CD4-positive, alpha-beta T cell treated with Interleukin-10 for 1 hour (primary cell): ENCODE measurements at regions not wholly inside any gene's neighbourhood (a gene's known extent, or its start where the extent isn't known, plus 50 kb on each side); places are given as distances from the start of the nearest gene placed in this dataset.
"Not testable (repeated sequence)": the region's sequence is repeated elsewhere in the genome, so short reads cannot be mapped to it uniquely, and the experiment has no call there.

Source experiments
- DNase-seq: peaks from one replicate; pipeline ENCODE4 v3.0.0-alpha.2; 2020

DNA sequence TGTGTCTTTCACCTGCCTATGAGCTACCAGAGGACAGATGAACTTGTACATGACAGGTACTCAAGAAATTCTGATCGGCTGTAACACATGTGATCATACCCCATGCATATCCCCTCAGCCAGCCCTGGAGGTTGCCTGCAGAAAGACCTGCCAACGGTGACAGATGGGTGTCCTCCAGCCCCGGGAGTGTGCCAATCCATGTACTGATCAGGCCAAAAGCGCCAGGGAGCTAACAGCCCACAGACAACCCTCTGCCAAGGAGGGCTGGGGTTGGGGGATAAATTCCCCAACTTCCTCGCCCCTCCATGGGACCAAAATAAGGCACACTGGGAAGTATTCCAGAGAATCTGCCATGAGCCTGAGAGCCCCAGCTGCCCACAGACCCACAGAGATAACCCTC is 189.4 kb downstream of the CCT6B start:
- no peak for DNase-seq

DNA sequence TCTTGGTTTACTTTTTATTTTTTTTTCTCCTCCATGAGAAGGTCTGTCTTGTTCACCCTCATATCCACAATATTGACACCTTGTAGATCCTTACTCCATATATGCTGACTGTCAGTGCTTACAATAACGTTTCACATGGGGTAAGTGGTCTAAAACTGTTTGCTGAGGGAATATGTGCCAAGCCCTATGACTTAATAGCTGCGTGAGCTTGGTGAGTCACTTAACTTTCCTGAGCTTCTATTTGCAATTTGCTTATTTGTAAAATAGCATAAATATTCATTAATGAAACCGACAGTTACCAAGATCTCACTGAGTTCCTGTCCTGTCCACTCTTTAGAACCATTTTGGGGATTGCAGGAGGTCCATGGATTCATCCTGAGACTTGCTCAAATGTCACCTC is 190.7 kb downstream of the CCT6B start:
- no peak for DNase-seq

DNA sequence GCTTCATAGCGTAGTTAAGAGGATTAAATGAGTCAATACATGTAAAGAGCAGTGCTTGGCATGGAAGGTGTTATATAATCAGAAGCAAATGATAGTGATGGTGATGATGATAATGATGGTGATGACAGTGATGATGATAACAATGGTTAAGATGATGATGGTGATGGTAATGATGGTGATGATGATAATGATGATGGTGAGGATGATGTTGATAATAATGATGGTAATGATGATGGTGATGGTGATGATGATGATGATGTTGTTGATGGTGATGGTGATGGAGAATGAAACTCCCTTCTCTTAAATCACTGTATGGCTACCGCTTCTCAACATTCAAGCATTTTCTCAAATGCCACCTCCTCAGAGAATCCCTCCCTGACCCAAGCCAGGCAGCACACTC is 190.5 kb downstream of the TMEM132E start:
- DNase-seq: no peak

DNA sequence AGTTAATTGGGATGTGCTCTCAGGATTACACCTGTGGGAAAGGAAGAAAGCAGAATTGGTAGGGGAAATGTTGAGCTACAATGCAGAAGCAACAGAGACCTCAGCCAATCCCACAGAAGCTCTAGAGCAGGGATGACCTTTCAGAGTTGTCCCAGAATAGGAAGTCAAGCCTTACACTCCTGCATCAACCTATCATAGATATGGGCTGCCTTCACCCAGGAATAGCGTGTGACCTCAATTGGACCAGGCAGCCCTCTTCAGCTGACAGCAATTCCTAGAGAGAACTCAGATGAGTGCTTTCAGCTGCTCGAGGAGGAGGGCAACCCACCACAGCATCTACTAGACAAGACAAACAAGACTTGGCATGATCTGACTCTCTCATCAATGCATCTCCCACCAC is 189.7 kb downstream of the TMEM132E start:
- no peak for DNase-seq

DNA sequence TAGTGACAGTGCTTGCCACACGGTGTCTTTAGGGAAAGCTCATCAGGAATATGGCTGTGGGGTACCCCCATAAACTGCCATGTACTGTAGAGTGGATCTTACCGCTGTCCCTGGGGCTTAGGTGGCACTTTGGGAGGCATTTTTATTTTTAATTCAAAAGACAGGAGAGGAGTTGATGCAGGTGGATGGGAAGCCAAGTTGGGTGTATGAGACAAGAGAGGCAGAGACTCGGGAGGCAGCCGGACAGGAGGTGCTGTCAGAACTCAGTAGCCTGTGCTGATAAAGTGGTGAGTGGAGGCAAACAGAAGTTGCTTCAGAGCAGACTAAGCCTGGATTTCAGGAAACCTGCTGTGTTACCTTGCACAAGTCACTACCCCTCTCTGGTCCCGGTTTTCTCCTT is 185.9 kb downstream of the TMEM132E start:
- no peak for DNase-seq

DNA sequence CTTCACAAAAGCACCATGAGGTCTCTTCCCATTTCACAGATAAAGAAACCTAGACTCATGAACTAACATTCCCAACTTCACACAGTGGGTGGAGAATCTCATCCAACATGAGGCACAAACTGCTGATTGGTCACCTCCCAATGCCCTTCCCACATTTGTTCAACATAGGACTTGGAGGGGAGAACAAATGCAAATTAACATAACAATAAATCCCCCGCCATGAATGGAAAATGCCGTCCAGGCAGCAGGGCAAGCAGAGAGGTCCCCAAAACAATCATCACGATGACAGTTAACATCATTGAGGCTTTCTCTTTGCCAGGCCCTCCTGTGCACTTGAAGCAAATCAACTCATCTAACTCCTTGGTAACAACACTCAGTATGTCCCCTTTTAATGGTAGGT is 185.3 kb downstream of the TMEM132E start:
- DNase-seq: no peak

DNA sequence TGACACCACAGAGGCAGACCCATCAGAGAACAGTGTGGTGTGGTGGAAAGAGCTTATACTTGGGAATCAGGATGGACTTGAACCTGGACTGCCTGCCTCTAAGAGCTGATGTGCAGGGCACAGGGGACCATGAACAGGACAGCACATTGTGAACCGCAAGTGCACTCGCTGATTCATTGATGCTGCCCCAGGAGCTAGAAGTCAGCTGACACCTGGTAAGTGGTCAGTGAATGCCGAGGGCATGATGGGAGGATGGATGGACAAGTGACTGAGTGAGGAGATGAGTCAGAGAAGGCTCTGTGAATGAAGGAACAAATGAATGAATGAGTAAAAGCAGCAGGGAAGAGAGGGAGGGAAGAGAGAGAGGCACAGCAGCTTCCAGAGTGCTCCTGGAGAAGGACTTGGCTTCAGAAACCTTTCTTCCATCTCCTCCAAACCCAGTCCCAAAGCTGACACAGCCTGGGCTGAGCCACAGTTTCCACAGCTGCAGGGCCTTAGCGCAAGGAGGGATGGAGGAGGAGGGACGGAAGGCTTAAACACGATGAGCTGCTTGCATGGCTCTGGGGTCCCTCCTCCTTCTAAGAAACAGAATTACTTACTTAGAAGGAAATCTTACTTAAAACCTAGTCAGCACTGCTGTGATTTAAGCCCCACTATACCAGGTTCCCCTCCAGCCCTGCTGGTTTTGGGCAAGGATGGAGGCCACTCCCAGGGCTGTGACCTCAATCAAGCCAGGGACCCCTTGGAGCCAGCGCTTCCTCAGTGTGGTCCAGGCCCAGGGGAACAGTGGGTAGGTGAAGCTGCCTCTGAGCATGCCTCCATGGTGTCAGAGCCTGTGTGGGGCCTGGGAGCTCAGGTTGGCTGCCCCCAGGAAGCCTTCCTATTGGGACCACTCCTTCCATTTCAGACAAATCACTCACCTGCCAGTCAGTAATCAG is 184.6 kb downstream of the TMEM132E start:
- DNase-seq: no peak

DNA sequence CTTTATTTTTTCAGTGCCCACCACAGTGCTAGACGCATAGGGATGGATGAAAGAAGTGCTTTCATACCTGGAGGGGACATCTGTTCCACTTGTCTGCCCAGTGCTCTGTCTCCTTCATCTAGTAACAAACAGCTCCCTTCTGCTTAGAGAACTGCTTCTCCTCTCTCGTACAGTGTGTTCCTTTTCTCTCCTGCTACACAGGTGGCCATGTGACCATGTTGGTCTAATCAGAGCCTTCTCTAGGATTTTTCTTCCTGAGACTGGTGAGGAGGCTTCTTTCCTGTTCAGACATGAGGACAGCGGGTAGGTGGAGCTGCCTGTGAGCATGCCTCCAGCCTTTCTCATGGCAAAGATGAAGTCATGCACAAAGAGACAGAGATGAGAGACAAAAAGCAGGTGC is 182.7 kb downstream of the TMEM132E start:
- DNase-seq: no peak

DNA sequence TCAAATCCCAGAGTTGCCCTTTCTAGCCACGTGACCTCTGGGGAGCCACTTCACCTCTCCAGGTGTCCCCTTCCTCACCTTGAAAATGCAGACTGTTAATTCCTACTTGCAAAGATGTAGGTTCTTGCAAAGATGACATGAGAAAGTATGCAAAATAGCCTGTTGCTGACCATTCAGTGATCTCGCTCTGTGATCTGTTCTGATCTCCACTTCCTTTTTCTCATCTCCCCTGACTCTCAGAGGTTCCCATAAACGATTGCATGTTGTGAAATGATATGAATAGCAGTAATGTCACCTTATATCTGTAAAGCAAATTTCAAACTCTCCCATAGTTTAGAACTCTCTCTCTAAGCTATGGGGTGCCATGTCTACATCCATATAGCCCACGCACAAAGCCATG is 182.3 kb downstream of the TMEM132E start:
- DNase-seq: no peak

DNA sequence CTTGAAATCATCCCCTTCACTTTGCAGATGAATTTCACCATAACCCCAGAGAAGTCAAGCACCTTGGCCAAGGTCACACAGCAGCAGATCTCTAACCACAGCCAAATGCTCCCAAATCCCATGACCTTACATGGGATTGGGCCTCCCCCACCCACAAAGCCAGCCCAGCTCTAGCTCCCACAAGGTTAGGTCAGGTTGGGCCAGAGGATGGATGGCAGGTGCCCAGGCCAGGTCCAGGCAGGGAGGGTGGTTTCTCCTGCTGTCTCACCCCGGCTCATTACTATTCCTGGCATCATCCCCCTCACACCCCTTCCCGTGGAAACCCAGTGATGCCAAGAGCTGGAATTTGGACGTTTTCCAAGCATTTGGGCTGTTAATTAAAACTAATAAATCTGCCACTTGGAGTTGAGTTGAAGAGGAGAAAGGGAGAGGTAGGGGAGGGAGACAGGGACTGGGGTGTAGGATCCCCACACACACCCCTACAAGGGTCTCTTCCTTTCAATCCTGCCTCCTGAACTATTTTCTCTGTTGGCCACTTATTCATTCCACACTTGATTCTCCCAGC is 181.6 kb downstream of the TMEM132E start:
- no peak for DNase-seq

DNA sequence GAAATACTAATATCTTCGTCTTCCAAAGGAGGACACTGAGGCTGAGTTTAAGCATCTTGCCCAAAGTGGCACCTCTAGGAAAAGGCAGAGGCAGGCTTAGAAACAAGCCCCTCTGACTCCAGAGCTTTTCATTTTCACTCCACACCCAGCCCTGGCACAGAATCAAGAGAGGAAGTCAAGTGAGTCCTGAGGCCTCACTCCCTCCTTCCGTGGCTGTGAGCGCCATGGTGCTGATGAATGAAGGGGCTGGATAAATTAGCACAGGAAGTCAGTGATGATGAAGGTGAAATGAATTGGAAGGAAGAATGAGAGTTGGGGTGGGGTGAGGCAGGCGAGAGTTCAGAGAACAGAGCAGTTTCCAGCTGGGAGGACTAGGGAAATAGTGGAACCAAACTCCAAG is 179.3 kb downstream of the TMEM132E start:
- no peak for DNase-seq

DNA sequence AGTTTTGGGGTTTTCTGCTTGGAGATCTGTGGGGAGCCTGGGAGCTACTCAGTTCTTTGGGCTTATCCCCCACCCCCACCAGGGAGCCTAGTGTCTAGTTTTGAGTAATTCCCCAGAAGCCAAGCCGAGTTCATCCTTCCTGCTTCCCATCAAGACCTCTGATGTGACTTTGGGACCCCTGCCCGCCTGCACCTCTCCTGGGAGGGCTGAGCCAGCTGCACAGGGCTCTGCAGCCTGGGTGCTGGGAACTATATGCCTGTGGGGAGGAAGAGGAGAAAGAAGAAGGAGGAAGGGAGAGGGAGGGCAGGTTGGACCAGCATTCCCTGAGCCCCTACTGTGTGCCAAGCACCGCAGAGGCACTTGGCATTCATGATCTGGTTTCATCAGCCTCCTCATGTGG is 178.9 kb downstream of the TMEM132E start:
- DNase-seq: no peak

DNA sequence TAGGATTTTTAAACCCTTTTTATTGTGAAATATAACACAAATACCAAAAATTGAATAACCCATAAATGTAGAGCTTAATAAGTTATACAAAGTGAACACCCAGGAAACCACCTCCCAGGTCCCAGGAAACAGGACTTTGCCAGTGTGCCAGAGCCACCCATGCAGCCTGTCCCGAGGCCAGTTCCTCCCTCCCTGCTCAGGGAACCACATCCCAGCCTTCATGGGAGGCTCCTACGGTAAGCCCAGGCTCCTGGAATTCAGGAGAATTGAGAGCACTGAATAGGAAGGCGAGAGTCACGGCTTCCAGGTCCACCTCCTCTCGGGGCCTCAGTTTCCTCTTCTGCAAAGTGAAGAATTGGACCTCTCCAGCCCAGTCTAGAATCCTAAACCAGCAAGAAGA is 178.2 kb downstream of the TMEM132E start:
- no peak for DNase-seq

DNA sequence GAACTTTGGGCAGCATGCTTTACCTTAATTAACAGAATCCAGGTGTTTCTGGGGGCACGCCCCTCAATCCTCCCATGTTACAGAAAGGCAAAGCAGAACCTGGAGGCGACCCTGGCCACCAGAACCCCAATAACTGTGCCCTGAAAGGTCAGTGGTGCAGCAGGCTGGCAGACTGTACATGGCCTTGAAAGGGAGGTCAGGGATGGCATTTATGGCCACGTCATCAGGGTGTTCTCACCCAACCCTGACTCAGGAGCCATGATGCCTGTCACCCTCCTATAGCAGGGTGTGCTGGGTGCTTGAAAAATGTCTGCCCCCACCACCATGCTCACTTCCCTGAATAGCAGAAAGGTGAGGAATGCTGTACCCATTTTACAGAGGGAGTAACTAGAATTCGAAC is 177.7 kb downstream of the TMEM132E start:
- DNase-seq: no peak

DNA sequence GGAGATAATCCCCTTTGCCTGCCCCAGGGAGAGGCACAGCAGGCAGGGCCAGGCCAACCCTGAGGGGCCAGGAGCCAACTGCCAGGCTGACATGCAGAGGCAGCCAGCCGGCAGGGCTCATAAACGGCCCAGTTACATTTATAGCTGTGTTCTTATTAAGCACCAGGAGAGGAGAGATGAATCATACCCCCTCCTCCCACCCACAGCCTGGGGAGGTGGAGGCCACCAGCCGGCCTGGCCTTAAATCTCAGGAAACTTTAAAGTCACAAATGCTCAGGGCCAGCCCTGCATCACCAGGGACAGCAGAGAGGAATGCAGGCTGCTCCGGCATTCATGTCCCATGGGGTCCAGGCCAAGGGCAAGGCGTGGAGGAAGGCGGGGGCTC is 177.2 kb downstream of the TMEM132E start:
- no peak for DNase-seq

DNA sequence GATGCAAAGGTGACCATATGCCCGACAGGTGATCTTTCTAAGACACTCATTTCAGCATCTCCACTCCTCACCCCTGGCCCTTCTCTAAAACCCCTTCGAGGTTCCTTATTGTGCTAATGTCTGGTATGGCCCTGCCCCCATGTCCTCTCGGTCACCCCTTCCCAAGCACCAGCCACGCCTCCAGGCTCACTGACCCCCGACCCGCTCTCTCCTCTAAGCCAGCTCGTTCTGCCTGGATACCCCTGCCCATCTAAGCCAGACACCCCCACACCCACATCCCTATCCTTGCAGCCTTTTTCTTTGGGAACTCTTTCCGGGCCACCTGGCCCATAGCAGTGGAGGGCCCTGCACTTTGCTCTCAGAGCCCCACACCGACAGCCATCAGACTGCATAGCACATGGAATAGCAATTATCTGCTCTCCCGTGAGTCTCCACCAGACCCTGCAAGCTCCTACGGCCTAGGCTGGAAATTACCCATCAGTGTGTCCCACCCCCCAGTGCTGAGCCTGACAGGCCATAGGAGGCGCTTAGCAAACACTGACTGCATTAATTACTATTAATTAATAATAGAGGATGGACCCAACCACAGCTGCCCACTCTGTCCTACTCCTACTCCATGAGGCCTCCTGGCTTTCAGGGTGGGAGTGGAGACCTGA is 176.7 kb downstream of the TMEM132E start:
- DNase-seq: no peak

DNA sequence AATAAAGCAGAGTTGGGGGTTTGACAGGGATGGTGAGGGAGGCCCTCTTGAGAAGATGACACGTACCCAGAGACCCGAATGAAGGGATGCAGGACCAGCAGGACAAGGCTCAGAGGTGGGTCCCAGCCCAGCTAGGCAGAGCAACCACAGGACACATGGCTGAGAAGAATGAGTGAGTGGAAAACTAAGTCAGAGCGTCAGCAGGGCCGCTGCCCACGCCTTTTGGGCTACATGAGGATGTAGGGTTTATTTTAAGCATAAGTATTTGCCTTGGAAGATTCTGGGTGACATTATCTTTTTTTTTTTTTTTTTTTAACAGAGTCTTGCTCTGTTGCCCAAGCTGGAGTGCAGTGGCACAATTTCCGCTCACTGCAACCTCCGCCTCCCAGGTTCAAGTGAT is 176.0 kb downstream of the TMEM132E start:
- DNase-seq: no peak

DNA sequence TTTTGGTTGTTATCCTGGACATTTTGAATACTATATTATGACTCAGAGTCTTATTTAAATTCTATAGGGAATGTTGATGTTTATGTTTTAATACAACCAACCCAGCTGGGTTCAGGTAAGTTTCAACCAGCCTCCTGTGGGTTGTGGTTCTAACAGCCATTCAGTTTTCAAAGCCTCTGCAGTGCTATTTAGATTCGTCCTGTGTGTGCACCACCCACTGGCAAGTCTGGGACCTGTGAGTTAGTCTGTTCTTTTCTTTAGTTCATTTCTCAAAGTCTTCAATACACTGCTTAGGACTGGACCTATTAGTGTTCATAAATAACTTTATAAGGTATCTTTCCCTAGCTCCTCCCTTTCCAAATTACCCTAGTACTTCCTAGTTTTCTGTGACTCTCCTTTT is 170.6 kb downstream of the TMEM132E start:
- no peak for DNase-seq

DNA sequence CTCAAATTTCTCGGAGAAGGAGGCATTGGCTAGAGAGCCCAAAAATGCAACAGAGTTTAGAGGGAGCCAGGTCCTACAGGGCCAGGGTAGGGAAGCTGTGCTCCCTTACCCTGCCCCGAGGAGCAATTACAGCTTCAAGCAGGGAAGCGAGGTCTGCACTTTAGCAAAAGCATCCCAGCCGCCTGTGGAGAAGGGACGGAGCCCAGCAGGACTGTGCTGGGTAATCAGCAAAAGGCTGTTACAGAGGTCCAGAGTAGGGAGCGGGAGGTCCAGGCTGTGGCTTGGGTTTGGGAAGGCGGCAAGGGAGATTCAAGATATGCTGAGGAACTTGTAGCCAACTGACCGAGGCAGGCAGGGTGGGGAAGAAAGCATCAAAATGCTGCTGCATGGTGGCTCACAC is 162.6 kb downstream of the TMEM132E start:
- DNase-seq: no peak

DNA sequence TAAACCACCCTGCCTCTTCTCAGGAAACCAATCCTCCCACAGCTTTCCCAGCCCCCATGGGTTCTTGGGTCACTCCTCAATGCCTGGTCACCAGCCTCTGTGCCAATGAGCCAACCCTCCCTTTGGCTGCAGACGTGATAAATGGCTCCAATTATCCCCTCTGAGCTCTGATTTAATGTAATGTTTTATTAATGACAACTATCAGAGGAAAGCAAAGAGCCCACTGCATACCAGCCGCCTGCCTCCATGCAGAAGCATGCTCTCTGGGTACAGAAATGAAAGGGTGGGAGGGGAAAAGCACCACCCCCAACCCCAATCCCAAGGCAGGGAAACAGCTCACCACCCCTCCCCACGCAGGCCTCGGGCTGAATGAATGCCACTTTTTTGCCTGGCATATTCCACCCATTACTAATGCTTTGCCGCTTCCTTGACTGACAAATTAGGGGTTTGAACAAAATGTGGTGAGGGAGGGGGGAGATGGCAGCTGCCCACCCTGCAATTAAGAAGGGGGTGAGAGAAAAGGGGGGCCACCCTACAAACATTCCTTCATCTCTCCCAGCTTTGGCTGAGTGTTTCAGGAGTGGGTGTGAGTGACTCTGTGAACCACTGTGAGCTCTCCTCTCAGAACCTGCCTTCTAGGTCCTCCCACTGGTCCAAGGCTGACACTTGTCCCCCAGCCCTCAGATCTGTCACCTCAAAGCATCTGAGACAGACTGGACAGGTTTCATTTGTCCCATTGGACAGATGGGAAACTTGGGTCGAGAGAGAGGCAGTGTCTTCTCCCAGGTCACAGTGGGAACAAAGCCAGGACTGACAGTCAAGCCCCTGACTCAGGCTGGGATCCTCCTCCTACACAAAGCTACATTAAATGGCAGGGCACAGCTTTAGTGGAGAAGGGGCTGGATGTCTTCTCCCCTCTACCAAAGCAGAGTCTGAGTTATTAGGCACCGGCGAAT is 161.5 kb downstream of the TMEM132E start:
- DNase-seq: no peak

DNA sequence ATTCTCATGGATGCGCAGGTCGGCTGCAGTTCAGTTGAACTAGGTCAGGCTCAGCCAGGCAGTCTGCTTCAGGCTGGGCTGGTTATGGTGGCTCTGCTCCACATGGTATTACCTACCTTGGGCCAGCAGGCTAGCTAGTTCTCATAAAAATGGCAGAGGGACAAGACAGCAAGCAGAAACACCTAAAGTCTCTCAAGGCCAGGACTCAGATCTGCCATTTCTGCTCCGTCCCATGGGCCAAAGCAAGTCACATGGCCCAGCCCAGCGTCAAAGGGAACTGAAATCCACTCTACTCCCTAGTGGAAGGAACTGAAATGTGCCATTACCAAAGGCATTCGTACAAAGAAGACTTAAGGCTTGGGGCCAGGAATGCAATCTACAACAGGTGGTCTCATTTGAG is 160.0 kb downstream of the TMEM132E start:
- DNase-seq: no peak

DNA sequence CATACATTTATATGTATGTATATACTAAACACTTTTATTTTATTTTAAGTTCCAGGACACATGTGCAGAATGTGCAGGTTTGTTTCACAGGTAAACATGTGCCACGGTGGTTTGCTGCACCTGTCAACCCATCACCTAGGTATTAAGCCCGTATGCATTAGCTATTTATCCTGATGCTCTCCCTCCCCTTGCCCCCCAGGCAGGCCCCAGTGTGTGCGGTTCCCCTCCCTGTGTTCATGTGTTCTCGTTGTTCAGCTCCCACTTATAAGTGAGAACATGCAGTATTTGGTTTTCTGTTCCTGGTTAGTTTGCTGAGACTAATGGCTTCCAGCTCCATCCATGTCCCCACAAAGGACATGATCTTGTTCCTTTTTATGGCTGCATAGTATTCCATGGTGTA is 158.3 kb downstream of the TMEM132E start:
- not testable (repeated sequence) for DNase-seq

DNA sequence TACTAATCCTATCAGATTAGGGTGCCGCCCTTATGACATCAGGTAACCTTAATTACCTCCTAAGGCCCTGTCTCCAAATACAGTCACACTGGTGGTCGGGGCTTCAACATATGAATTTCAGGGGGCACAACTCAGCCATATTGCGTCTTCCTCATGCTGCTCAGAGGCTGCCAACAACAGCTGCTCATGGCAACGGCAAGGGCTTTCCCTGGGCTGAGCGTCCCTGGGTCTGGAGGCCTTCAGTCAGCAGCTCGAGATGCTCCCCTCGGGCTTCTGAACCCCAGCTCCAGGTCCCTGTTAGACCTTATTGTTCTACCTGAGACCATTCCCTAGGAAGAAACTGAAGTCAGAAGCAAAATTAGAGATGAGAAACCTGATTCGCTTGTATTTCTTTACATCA is 157.2 kb downstream of the TMEM132E start:
- DNase-seq: no peak
